Tibial nerve (tissue), 4 donors: ENCODE measurements at regions not wholly inside any gene's neighbourhood (a gene's known extent, or its start where the extent isn't known, plus 50 kb on each side); places are given as distances from the start of the nearest gene placed in this dataset.

ENCODE experiments used
- CTCF ChIP-seq, 5 experiments: fragments of 200-600 bp in 3 of 5; fragments of 450-650 bp in 2 of 5; sonication (generic) in 3 of 5; IDR thresholded peaks; one replicate each; pipeline ENCODE4 v1.5.1; 2016 to 2019; ENCODE audit warnings: antibody characterized with exemption in 5 of 5, mild to moderate bottlenecking in 3 of 5, moderate library complexity in 2 of 5
- EP300 ChIP-seq, 2 donors: sonication (generic); formaldehyde crosslinking; IDR thresholded peaks; one replicate each; pipeline ENCODE4 v1.6.1; 2017; ENCODE audit warnings: antibody characterized with exemption in 2 of 2, mild to moderate bottlenecking in 1 of 2
- POLR2A ChIP-seq, 2 donors: fragments of 450-650 bp; IDR thresholded peaks; one replicate each; pipeline ENCODE4 v1.6.1; 2017; ENCODE audit warnings: antibody characterized with exemption in 2 of 2, mild to moderate bottlenecking in 2 of 2, moderate library complexity in 2 of 2

- TF ChIP-seq CTCF (IDR thresholded peaks at IDR 0.05) (no peak), POLR2A (IDR thresholded peaks at IDR 0.05) (no peak), EP300 (IDR thresholded peaks at IDR 0.05) (no peak)
Measured at GRCh38 chr9:99463131-99463530, 241.0 kb downstream of the SEC61B start.
